Liver (tissue), 8 donors: ENCODE measurements at regions not wholly inside any gene's neighbourhood (a gene's known extent, or its start where the extent isn't known, plus 50 kb on each side); places are given as distances from the start of the nearest gene placed in this dataset.

Source experiments
- DNase-seq: peaks from one replicate; pipeline ENCODE4 v3.0.0-alpha.2; 2017; ENCODE audit warnings: low spot score
- H3K27ac ChIP-seq, 2 donors: one replicate each; pipeline ENCODE4 v1.7.0; 2013; ENCODE audit warnings: inconsistent platforms in 2 of 2, low read length in 2 of 2, control low read depth in 1 of 2, low read depth in 1 of 2, mild to moderate bottlenecking in 1 of 2
- H3K27me3 ChIP-seq, 4 donors: one replicate each; pipeline versions ENCODE4 v1.6.1 to v1.7.0; 2013; ENCODE audit warnings: low read length in 3 of 4, inconsistent platforms in 1 of 4, mild to moderate bottlenecking in 1 of 4, moderate library complexity in 1 of 4; ENCODE audit not compliant: control insufficient read depth in 4 of 4, insufficient read depth in 4 of 4
- H3K36me3 ChIP-seq, 4 donors: one replicate each; pipeline versions ENCODE4 v1.6.1 to v1.7.0; 2013; ENCODE audit warnings: low read length in 3 of 4, mild to moderate bottlenecking in 3 of 4, low read depth in 1 of 4, moderate library complexity in 1 of 4; ENCODE audit not compliant: control insufficient read depth in 4 of 4, insufficient read depth in 3 of 4
- H3K4me1 ChIP-seq, 4 donors: one replicate each; pipeline versions ENCODE4 v1.6.1 to v1.7.0; 2013; ENCODE audit warnings: low read length in 3 of 4, mild to moderate bottlenecking in 3 of 4, moderate library complexity in 1 of 4; ENCODE audit not compliant: control insufficient read depth in 4 of 4, insufficient read depth in 4 of 4
- H3K4me3 ChIP-seq, 3 donors: one replicate each; pipeline versions ENCODE4 v1.6.1 to v1.7.0; 2013; ENCODE audit warnings: low read length in 3 of 3, control low read depth in 1 of 3, low read depth in 1 of 3, mild to moderate bottlenecking in 1 of 3
- H3K9ac ChIP-seq, 2 donors: one replicate each; pipeline ENCODE4 v1.7.0; 2013; ENCODE audit warnings: low read length in 2 of 2, mild to moderate bottlenecking in 2 of 2, moderate library complexity in 2 of 2, control low read depth in 1 of 2, low read depth in 1 of 2
- H3K9me3 ChIP-seq, 4 donors: one replicate each; pipeline versions ENCODE4 v1.6.1 to v1.7.0; 2013; ENCODE audit warnings: low read length in 3 of 4; ENCODE audit not compliant: control insufficient read depth in 4 of 4
- CTCF ChIP-seq: fragments of 150-350 bp; IDR thresholded peaks from 2 replicates; pipeline ENCODE4 v1.5.1; 2017; ENCODE audit warnings: improper control_type of control experiment, low read depth, low read length; ENCODE audit not compliant: missing input control
- EGR1 ChIP-seq, 2 donors: IDR thresholded peaks; 2 replicates each; pipeline ENCODE4 v1.6.1; 2016 to 2018; ENCODE audit warnings: antibody characterized with exemption in 2 of 2, low read depth in 2 of 2
- FOXA1 ChIP-seq: IDR thresholded peaks from 2 replicates; pipeline ENCODE4 v1.6.1; 2016; ENCODE audit warnings: antibody characterized with exemption
- FOXA2 ChIP-seq: IDR thresholded peaks from 2 replicates; pipeline ENCODE4 v1.6.1; 2016; ENCODE audit warnings: antibody characterized with exemption
- HNF4G ChIP-seq: IDR thresholded peaks from 2 replicates; pipeline ENCODE4 v1.6.1; 2016; ENCODE audit warnings: antibody characterized with exemption
- JUND ChIP-seq, 2 donors: IDR thresholded peaks; 2 replicates each; pipeline ENCODE4 v1.6.1; 2016; ENCODE audit warnings: antibody characterized with exemption in 2 of 2
- NR2F2 ChIP-seq: IDR thresholded peaks from 2 replicates; pipeline ENCODE4 v1.6.1; 2016; ENCODE audit warnings: antibody characterized with exemption
- RAD21 ChIP-seq, 2 donors: IDR thresholded peaks; 2 replicates each; pipeline ENCODE4 v1.6.1; 2016; ENCODE audit warnings: antibody characterized with exemption in 2 of 2, mild to moderate bottlenecking in 2 of 2
- RXRA ChIP-seq, 2 donors: IDR thresholded peaks; 2 replicates each; pipeline ENCODE4 v1.6.1; 2017 to 2018; ENCODE audit warnings: antibody characterized with exemption in 2 of 2, mild to moderate bottlenecking in 1 of 2
- SP1 ChIP-seq: IDR thresholded peaks from 2 replicates; pipeline ENCODE4 v1.6.1; 2018; ENCODE audit warnings: antibody characterized with exemption, mild to moderate bottlenecking
- TAF1 ChIP-seq: conservative IDR thresholded peaks from 2 replicates; pipeline ENCODE4 v1.6.1; 2016; ENCODE audit warnings: antibody characterized with exemption, mild to moderate bottlenecking
- YY1 ChIP-seq: IDR thresholded peaks from 2 replicates; pipeline ENCODE4 v1.6.1; 2016; ENCODE audit warnings: antibody characterized with exemption, mild to moderate bottlenecking
- WGBS: extraction: QIAGEN DNeasy Blood & Tissue Kit; methylation state at CpG from one replicate; pipeline ENCODE4 v1.1.7; 2013; 5-methylcytosine and 5-hydroxymethylcytosine counted together
- TF ChIP-seq, protein P1 (sequence below): IDR thresholded peaks from 2 replicates; pipeline ENCODE4 v1.6.1; 2016; ENCODE audit warnings: antibody characterized with exemption
- TF ChIP-seq, protein P2 (sequence below): IDR thresholded peaks from 2 replicates; pipeline ENCODE4 v1.6.1; 2016; ENCODE audit warnings: antibody characterized with exemption, mild to moderate bottlenecking
- TF ChIP-seq, protein P3 (sequence below): IDR thresholded peaks from 2 replicates; pipeline ENCODE4 v1.6.1; 2016; ENCODE audit warnings: antibody characterized with exemption
- donor health status: healthy.
- donor health status: healthy.
- donor health status: healthy.
- donor health status: healthy.
- donor health status: healthy.

GRCh38 chr2:217074576-217075255 lies 214.9 kb upstream of the TNP1 start:
- 77% methylated on average over 6 of the region's 6 CpGs for WGBS
- Histone ChIP-seq H3K27me3 (no peaks in the 10 kb centered on the region), H3K36me3 (no peaks in the 10 kb centered on the region), H3K9ac (no peak overlapping the region), H3K4me3 (no peak overlapping the region), H3K9me3 (no peaks in the 10 kb centered on the region), H3K4me1 (peaks cover 0 to 3% (median 0%) of the 10 kb centered on the region in 4 donors), H3K27ac (peak overlapping the region in 1 of 2 donors; percentile 53)
- no peak for DNase-seq
- peak; percentile 49 for TF ChIP-seq NR2F2
- TF ChIP-seq, protein P1, sequence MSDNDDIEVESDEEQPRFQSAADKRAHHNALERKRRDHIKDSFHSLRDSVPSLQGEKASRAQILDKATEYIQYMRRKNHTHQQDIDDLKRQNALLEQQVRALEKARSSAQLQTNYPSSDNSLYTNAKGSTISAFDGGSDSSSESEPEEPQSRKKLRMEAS = peak; percentile 27
- no peak for TF ChIP-seq FOXA1
- TF ChIP-seq, protein P2, sequence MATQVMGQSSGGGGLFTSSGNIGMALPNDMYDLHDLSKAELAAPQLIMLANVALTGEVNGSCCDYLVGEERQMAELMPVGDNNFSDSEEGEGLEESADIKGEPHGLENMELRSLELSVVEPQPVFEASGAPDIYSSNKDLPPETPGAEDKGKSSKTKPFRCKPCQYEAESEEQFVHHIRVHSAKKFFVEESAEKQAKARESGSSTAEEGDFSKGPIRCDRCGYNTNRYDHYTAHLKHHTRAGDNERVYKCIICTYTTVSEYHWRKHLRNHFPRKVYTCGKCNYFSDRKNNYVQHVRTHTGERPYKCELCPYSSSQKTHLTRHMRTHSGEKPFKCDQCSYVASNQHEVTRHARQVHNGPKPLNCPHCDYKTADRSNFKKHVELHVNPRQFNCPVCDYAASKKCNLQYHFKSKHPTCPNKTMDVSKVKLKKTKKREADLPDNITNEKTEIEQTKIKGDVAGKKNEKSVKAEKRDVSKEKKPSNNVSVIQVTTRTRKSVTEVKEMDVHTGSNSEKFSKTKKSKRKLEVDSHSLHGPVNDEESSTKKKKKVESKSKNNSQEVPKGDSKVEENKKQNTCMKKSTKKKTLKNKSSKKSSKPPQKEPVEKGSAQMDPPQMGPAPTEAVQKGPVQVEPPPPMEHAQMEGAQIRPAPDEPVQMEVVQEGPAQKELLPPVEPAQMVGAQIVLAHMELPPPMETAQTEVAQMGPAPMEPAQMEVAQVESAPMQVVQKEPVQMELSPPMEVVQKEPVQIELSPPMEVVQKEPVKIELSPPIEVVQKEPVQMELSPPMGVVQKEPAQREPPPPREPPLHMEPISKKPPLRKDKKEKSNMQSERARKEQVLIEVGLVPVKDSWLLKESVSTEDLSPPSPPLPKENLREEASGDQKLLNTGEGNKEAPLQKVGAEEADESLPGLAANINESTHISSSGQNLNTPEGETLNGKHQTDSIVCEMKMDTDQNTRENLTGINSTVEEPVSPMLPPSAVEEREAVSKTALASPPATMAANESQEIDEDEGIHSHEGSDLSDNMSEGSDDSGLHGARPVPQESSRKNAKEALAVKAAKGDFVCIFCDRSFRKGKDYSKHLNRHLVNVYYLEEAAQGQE = no peak
- TF ChIP-seq CTCF = no peak
- TF ChIP-seq RXRA (IDR thresholded peaks at IDR 0.05) = peak; percentile 47 to 64

DNA sequence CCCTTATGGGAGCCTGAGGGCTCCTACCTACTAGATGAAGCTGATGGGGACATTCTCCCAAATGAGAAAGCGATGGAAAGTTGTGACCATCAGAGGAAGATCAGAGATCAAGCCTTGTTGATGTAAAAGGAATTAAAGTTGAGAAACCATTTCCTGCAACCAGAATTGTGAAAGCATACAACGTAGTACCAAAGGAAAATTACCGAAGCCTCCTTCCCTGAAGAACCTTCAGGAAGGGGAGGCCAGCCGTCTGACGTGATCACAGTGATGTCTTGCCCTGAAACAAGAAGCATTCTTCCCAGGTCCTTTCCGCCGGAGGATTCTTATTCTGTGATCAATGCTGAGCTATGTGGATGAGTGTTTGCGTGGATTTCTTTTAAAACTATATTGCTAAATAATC lies 211.6 kb upstream of the TNP1 start:
- Histone ChIP-seq H3K27me3 (peaks cover 0 to 4% (median under 1%) of the 10 kb centered on the region in 4 donors), H3K9ac (no peak overlapping the region), H3K4me1 (peaks cover 0 to 3% (median 0%) of the 10 kb centered on the region in 4 donors), H3K9me3 (no peaks in the 10 kb centered on the region), H3K4me3 (no peak overlapping the region), H3K36me3 (no peaks in the 10 kb centered on the region), H3K27ac (no peak overlapping the region)
- WGBS = 86% methylated on average over 8 of the region's 8 CpGs
- no peak for TF ChIP-seq RXRA (IDR thresholded peaks at IDR 0.05)
- no peak for TF ChIP-seq HNF4G
- TF ChIP-seq YY1 = no peak
- no peak for TF ChIP-seq EGR1 (IDR thresholded peaks at IDR 0.05; ENCODE audit: low read depth in 2 of 2)
- TF ChIP-seq, protein P3, sequence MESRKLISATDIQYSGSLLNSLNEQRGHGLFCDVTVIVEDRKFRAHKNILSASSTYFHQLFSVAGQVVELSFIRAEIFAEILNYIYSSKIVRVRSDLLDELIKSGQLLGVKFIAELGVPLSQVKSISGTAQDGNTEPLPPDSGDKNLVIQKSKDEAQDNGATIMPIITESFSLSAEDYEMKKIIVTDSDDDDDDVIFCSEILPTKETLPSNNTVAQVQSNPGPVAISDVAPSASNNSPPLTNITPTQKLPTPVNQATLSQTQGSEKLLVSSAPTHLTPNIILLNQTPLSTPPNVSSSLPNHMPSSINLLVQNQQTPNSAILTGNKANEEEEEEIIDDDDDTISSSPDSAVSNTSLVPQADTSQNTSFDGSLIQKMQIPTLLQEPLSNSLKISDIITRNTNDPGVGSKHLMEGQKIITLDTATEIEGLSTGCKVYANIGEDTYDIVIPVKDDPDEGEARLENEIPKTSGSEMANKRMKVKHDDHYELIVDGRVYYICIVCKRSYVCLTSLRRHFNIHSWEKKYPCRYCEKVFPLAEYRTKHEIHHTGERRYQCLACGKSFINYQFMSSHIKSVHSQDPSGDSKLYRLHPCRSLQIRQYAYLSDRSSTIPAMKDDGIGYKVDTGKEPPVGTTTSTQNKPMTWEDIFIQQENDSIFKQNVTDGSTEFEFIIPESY = no peak
- TF ChIP-seq NR2F2 = no peak
- no peak for TF ChIP-seq CTCF
- TF ChIP-seq, protein P1 = no peak
- no peak for TF ChIP-seq TAF1
- no peak for TF ChIP-seq FOXA2
- TF ChIP-seq JUND (IDR thresholded peaks at IDR 0.05) = no peak
- TF ChIP-seq RAD21 (IDR thresholded peaks at IDR 0.05) = no peak
- no peak for TF ChIP-seq SP1
- no peak for TF ChIP-seq FOXA1
- DNase-seq = no peak
